ENCODE measurements at regions not wholly inside any gene's neighbourhood (a gene's known extent, or its start where the extent isn't known, plus 50 kb on each side); places are given as distances from the start of the nearest gene placed in this dataset.
"Not testable (repeated sequence)": the region's sequence is repeated elsewhere in the genome, so short reads cannot be mapped to it uniquely, and the experiment has no call there.

DNA sequence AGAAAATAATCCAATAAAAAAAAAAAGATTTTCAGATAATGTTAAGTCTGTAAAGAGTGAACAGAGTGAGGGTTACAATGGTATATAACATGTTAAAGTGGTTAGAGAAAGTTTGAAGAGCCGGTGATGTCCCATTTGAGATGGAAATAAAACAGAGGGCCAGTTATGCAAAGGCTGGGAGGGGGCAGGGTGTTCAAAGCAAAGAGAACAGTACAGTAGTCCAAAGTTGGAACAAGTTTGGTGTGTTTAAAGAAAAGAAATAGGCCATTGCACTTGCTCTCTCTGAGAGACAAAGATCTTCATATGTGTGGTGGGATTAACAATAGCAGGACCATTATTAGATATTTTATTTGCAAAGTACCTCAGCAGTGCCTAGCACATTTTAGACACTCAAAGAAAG lies 179.5 kb upstream of the PKN2 start:
- Histone ChIP-seq H3K4me1 (ENCODE audit: control insufficient read depth, insufficient read depth, low read length) (no peaks in the 10 kb centered on the region), H3K4me3 (ENCODE audit: low read depth, low read length) (no peak overlapping the region), H3K9me3 (ENCODE audit: control insufficient read depth, insufficient read depth, low read length) (no peaks in the 10 kb centered on the region), H3K9ac (ENCODE audit: low read depth, low read length) (no peak overlapping the region), H3K36me3 (ENCODE audit: control insufficient read depth, insufficient read depth, low read length) (no peaks in the 10 kb centered on the region), H3K27me3 (ENCODE audit: control insufficient read depth, insufficient read depth, low read length) (no peaks in the 10 kb centered on the region)

GRCh38 chr1:88509379-88509778 lies 174.7 kb upstream of the PKN2 start:
- Histone ChIP-seq H3K4me3 (ENCODE audit: low read depth, low read length) (no peak overlapping the region), H3K9me3 (ENCODE audit: control insufficient read depth, insufficient read depth, low read length) (no peaks in the 10 kb centered on the region), H3K4me1 (ENCODE audit: control insufficient read depth, insufficient read depth, low read length) (no peaks in the 10 kb centered on the region), H3K9ac (ENCODE audit: low read depth, low read length) (no peak overlapping the region), H3K36me3 (ENCODE audit: control insufficient read depth, insufficient read depth, low read length) (no peaks in the 10 kb centered on the region), H3K27me3 (ENCODE audit: control insufficient read depth, insufficient read depth, low read length) (no peaks in the 10 kb centered on the region)

- Histone ChIP-seq H3K4me3 (ENCODE audit: low read depth, low read length) (no peak overlapping the region), H3K9ac (ENCODE audit: low read depth, low read length) (no peak overlapping the region), H3K4me1 (ENCODE audit: control insufficient read depth, insufficient read depth, low read length) (no peaks in the 10 kb centered on the region), H3K9me3 (ENCODE audit: control insufficient read depth, insufficient read depth, low read length) (no peaks in the 10 kb centered on the region), H3K27me3 (ENCODE audit: control insufficient read depth, insufficient read depth, low read length) (no peaks in the 10 kb centered on the region), H3K36me3 (ENCODE audit: control insufficient read depth, insufficient read depth, low read length) (no peaks in the 10 kb centered on the region)
Observed at GRCh38 chr1:88514544-88515060, 169.5 kb upstream of the PKN2 start.

GRCh38 chr1:88517499-88517898 lies 166.6 kb upstream of the PKN2 start:
- not testable (repeated sequence) for H3K4me1 ChIP-seq (ENCODE audit: control insufficient read depth, insufficient read depth, low read length); H3K36me3 ChIP-seq (ENCODE audit: control insufficient read depth, insufficient read depth, low read length); H3K9ac ChIP-seq (ENCODE audit: low read depth, low read length); H3K27me3 ChIP-seq (ENCODE audit: control insufficient read depth, insufficient read depth, low read length); H3K9me3 ChIP-seq (ENCODE audit: control insufficient read depth, insufficient read depth, low read length); H3K4me3 ChIP-seq (ENCODE audit: low read depth, low read length)

DNA sequence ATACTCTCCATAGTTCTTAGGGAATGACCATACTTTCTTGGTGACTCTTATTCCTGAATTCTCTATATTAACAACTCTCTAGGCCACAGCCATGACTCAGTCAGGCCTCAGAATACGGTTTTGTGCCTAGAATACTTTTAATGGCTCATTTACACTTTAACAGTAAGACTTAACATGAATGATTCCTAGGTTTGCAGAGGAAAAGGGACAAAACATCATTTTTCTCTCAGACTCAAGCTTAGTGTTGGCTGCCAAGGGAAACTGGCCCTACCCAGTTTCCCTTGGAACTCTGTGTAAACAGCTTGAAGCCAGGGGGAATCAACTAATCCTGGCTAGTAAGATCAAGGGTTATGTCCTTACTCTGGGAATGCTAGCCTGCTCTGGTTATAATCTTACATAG lies 164.9 kb upstream of the PKN2 start:
- Histone ChIP-seq H3K4me1 (ENCODE audit: control insufficient read depth, insufficient read depth, low read length) (no peaks in the 10 kb centered on the region), H3K9ac (ENCODE audit: low read depth, low read length) (no peak overlapping the region), H3K36me3 (ENCODE audit: control insufficient read depth, insufficient read depth, low read length) (no peaks in the 10 kb centered on the region), H3K4me3 (ENCODE audit: low read depth, low read length) (no peak overlapping the region), H3K27me3 (ENCODE audit: control insufficient read depth, insufficient read depth, low read length) (no peaks in the 10 kb centered on the region), H3K9me3 (ENCODE audit: control insufficient read depth, insufficient read depth, low read length) (no peaks in the 10 kb centered on the region)

DNA sequence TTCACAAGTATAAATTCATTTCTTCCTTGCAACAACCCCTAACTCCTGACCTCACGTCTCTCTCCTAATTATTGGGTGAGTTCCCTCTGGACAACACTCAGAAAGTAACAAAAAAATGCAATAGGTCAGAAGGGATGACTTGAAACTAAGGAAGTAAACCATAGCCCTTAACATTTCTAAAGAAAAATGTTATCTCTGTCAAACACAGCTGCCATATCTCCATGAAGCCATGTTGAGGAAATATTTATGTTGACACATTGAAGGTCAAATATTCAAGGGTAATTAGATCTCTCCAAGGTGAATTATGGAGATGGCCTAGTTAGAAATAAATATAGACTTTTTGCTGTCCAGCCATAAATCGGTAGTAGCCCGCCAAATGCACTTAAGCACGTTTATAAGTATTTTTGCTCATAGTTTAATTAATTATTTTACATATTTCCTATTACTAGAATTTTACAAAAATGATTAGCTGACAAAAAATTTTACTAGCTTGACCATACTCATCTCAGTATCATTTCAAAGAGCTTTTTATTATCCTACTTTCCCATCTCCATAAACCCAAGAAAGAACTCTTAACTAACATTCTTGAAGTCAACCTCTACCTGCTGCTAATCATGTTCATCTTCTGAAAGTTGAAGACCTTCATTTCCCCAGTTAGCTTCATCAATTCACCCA lies 160.1 kb upstream of the PKN2 start:
- H3K9me3 ChIP-seq (ENCODE audit: control insufficient read depth, insufficient read depth, low read length): no peaks in the 10 kb centered on the region
- no peaks in the 10 kb centered on the region for H3K4me1 ChIP-seq (ENCODE audit: control insufficient read depth, insufficient read depth, low read length)
- no peaks in the 10 kb centered on the region for H3K27me3 ChIP-seq (ENCODE audit: control insufficient read depth, insufficient read depth, low read length)
- no peak overlapping the region for H3K9ac ChIP-seq (ENCODE audit: low read depth, low read length)
- H3K36me3 ChIP-seq (ENCODE audit: control insufficient read depth, insufficient read depth, low read length): no peaks in the 10 kb centered on the region
- H3K4me3 ChIP-seq (ENCODE audit: low read depth, low read length): no peak overlapping the region

GRCh38 chr1:88526456-88526855 lies 157.6 kb upstream of the PKN2 start:
- Histone ChIP-seq H3K27me3 (ENCODE audit: control insufficient read depth, insufficient read depth, low read length) (no peaks in the 10 kb centered on the region), H3K9ac (ENCODE audit: low read depth, low read length) (no peak overlapping the region), H3K9me3 (ENCODE audit: control insufficient read depth, insufficient read depth, low read length) (no peaks in the 10 kb centered on the region), H3K36me3 (ENCODE audit: control insufficient read depth, insufficient read depth, low read length) (no peaks in the 10 kb centered on the region), H3K4me1 (ENCODE audit: control insufficient read depth, insufficient read depth, low read length) (no peaks in the 10 kb centered on the region), H3K4me3 (ENCODE audit: low read depth, low read length) (no peak overlapping the region)

DNA sequence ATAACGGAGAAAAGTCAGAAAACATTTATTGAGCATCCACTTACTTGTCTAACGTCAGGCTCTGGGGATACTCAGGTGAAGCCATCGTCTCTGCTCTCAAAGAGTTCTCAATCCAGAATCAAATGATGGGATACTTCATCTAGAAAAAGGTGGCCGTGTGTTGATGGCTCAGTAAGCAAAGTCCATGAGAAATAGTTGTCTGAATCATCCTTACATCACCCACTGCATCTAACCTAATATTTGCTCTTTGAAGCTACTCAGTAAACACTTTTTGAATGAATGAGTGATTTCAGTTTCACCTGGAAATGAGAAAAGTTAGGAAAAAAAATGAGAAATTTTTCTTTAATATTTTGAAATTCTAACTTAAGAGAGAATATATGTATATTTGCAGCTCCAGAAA lies 155.3 kb upstream of the PKN2 start:
- Histone ChIP-seq H3K27me3 (ENCODE audit: control insufficient read depth, insufficient read depth, low read length) (no peaks in the 10 kb centered on the region), H3K4me1 (ENCODE audit: control insufficient read depth, insufficient read depth, low read length) (no peaks in the 10 kb centered on the region), H3K36me3 (ENCODE audit: control insufficient read depth, insufficient read depth, low read length) (no peaks in the 10 kb centered on the region), H3K4me3 (ENCODE audit: low read depth, low read length) (no peak overlapping the region), H3K9ac (ENCODE audit: low read depth, low read length) (no peak overlapping the region), H3K9me3 (ENCODE audit: control insufficient read depth, insufficient read depth, low read length) (no peaks in the 10 kb centered on the region)

GRCh38 chr1:88529581-88529980 lies 154.5 kb upstream of the PKN2 start:
- Histone ChIP-seq H3K4me1 (ENCODE audit: control insufficient read depth, insufficient read depth, low read length) (no peaks in the 10 kb centered on the region), H3K9ac (ENCODE audit: low read depth, low read length) (no peak overlapping the region), H3K27me3 (ENCODE audit: control insufficient read depth, insufficient read depth, low read length) (no peaks in the 10 kb centered on the region), H3K4me3 (ENCODE audit: low read depth, low read length) (no peak overlapping the region), H3K36me3 (ENCODE audit: control insufficient read depth, insufficient read depth, low read length) (no peaks in the 10 kb centered on the region), H3K9me3 (ENCODE audit: control insufficient read depth, insufficient read depth, low read length) (no peaks in the 10 kb centered on the region)

DNA sequence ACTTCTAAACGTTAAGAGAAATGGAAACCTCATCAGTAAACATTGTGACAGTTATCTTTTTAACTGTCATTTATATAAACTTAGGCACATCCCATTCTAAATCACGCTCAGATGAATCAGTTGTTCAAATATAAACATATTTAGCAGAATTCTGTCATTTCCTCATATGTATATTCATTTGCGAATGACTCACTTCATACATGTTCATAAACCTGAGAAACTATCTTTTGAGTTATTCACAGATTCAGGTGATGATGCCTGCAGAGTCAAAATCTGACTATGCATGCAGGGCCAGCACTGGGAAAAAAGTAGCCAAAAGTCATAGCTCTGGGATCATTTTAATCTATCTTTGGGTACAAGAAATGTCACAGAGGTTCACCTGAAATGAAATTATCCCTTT lies 153.8 kb upstream of the PKN2 start:
- H3K4me1 ChIP-seq (ENCODE audit: control insufficient read depth, insufficient read depth, low read length): no peaks in the 10 kb centered on the region
- H3K36me3 ChIP-seq (ENCODE audit: control insufficient read depth, insufficient read depth, low read length): no peaks in the 10 kb centered on the region
- H3K9me3 ChIP-seq (ENCODE audit: control insufficient read depth, insufficient read depth, low read length): no peaks in the 10 kb centered on the region
- no peaks in the 10 kb centered on the region for H3K27me3 ChIP-seq (ENCODE audit: control insufficient read depth, insufficient read depth, low read length)
- no peak overlapping the region for H3K9ac ChIP-seq (ENCODE audit: low read depth, low read length)
- no peak overlapping the region for H3K4me3 ChIP-seq (ENCODE audit: low read depth, low read length)

GRCh38 chr1:88537787-88538186 lies 146.3 kb upstream of the PKN2 start:
- Histone ChIP-seq H3K9me3 (ENCODE audit: control insufficient read depth, insufficient read depth, low read length) (no peaks in the 10 kb centered on the region), H3K36me3 (ENCODE audit: control insufficient read depth, insufficient read depth, low read length) (no peaks in the 10 kb centered on the region), H3K27me3 (ENCODE audit: control insufficient read depth, insufficient read depth, low read length) (no peaks in the 10 kb centered on the region), H3K4me1 (ENCODE audit: control insufficient read depth, insufficient read depth, low read length) (peaks cover 3% of the 10 kb centered on the region), H3K4me3 (ENCODE audit: low read depth, low read length) (no peak overlapping the region), H3K9ac (ENCODE audit: low read depth, low read length) (no peak overlapping the region)

DNA sequence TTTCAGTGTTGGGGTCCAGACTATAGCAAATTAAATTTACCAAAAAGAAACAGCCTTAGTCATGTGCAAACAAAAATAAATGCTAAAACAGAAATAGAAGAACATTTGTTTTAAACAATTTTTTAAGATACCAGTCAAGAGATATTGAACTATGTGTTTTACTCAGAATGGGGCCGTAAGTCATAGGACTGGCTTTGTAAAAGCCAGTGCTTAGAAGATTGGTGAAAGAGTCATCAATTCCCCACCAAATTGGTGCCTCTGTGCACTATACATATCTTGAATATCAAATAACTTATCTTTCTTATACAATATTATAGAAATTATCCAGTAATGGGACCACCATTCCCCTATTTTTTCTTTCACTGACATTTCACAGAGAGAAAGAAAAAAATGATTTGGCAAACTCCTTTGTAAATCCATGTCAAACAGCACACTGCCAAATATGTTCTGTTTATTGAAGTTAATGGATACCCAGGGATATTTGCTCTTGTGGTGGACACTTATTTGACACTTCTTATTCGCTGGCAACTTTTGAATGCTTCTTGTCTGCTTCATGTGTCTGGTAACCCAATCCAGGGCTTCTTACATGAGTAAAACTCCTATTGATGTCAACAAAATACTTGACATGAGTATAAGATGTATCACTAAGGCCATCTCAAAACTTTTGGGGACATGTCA lies 145.7 kb upstream of the PKN2 start:
- H3K4me1 ChIP-seq (ENCODE audit: control insufficient read depth, insufficient read depth, low read length): peaks cover 3% of the 10 kb centered on the region
- no peaks in the 10 kb centered on the region for H3K9me3 ChIP-seq (ENCODE audit: control insufficient read depth, insufficient read depth, low read length)
- H3K4me3 ChIP-seq (ENCODE audit: low read depth, low read length): no peak overlapping the region
- no peaks in the 10 kb centered on the region for H3K27me3 ChIP-seq (ENCODE audit: control insufficient read depth, insufficient read depth, low read length)
- H3K9ac ChIP-seq (ENCODE audit: low read depth, low read length): no peak overlapping the region
- H3K36me3 ChIP-seq (ENCODE audit: control insufficient read depth, insufficient read depth, low read length): no peaks in the 10 kb centered on the region
